OCI-LY3 (cell line): ENCODE measurements at regions not wholly inside any gene's neighbourhood (a gene's known extent, or its start where the extent isn't known, plus 50 kb on each side); places are given as distances from the start of the nearest gene placed in this dataset.

Source experiments
- EZH2phosphoT487 ChIP-seq: fragments of 200-600 bp; shearing (Covaris generic); IDR thresholded peaks from 2 replicates; pipeline ENCODE4 v1.6.1; 2018; ENCODE audit warnings: antibody characterized with exemption, mixed run types, low read depth
- TF ChIP-seq, protein P1 (sequence below): fragments of 200-600, 300-600 bp; sonication (generic); IDR thresholded peaks from 2 replicates; pipeline ENCODE4 v1.5.1; 2014; ENCODE audit warnings: antibody characterized with exemption, low read length, low read depth

DNA sequence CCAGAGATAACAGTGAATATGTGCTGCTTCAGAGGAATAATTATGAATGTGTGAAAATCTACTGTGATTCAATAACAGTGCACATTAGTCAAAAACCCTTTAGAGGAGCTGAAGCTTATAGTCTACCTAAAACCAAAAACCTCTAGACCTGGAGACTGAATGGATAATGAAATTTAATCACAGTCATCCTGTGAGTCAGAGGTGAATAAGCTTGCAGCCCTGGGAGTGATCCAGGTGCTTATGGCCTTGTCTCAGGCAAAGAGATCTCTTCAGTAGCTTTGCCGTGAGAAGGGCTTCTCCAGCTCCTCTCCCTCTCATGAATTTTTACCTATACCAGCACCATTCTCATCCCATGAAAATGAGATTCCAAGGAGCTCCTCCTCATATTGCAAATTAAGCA is 81.3 kb upstream of the RGS4 start:
- TF ChIP-seq, protein P1, sequence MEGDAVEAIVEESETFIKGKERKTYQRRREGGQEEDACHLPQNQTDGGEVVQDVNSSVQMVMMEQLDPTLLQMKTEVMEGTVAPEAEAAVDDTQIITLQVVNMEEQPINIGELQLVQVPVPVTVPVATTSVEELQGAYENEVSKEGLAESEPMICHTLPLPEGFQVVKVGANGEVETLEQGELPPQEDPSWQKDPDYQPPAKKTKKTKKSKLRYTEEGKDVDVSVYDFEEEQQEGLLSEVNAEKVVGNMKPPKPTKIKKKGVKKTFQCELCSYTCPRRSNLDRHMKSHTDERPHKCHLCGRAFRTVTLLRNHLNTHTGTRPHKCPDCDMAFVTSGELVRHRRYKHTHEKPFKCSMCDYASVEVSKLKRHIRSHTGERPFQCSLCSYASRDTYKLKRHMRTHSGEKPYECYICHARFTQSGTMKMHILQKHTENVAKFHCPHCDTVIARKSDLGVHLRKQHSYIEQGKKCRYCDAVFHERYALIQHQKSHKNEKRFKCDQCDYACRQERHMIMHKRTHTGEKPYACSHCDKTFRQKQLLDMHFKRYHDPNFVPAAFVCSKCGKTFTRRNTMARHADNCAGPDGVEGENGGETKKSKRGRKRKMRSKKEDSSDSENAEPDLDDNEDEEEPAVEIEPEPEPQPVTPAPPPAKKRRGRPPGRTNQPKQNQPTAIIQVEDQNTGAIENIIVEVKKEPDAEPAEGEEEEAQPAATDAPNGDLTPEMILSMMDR = no peak
- TF ChIP-seq EZH2phosphoT487 = no peak
